NOMO-1 treated with dmso at 0.1 percent for 144 hours (cell line): ENCODE measurements at regions not wholly inside any gene's neighbourhood (a gene's known extent, or its start where the extent isn't known, plus 50 kb on each side); places are given as distances from the start of the nearest gene placed in this dataset.

Source experiments
- DNase-seq: peaks from one replicate; lab custom pipeline; 2025; ENCODE audit not compliant: unreplicated experiment; lab: John Stamatoyannopoulos, UW

- no peak for DNase-seq
Observed at GRCh38 chr2:19559596-19560240, 201.3 kb upstream of the OSR1 start.

DNA sequence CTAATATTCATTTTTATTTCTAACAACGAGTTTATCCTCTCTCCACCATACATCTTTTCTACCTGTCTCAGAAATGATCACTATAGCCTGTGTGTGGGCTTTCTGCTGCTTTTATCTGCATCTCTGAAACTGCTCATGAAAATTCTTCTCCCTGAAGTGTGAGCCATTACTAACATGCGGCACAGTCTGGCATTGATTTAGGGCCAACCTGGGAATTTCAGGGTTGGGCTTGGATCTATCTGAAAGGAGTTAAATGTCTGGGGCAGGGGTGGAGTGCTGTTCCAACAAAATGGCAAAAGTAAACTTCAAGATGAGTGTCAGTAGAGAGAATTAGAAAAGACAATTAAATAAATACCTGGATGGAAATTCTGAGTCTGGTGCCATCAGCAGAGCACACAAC, 198.2 kb upstream of the OSR1 start:
- no peak for DNase-seq

DNA sequence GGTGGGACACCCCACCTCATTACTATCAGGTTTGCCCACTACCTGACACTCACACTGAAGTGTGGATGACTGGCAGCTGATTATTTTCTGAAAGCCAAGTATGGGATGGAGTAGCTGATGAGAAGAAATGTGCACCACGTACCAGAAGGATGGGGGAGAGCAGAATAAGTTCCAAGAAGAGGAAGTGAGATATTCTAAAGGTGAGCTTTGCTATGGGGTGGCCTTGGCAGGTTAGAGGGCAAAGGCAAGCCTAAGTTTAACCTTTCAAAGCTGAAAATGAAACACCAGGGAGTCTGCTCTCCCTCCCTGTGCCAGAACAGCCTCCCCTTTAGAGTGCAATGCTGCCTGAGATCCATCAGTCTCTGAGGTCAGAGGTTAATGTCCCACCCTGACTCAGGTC, 196.1 kb upstream of the OSR1 start:
- no peak for DNase-seq

- DNase-seq = no peak
Observed at GRCh38 chr2:19552270-19552669, 193.8 kb upstream of the OSR1 start.

GRCh38 chr2:19550750-19551149, 192.3 kb upstream of the OSR1 start:
- no peak for DNase-seq

DNA sequence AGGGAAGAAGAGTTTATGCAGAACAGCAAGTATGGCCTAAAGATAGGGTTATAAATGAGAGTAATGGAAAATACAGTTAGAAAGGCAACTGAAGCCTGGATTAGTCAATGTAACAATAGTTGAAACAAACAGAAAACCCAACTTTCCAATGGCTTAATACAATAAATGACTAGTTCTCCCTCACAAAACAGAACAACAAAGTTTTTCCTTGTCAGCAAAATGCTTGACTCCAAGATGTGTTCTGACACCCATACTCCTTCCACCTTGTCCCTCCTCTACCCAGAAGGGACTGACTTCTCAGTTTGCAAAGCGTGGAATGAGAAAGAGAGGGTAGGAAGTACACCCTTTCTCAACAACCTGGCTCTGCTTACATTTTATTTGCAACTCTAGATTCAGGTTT, 191.4 kb upstream of the OSR1 start:
- DNase-seq = no peak

DNA sequence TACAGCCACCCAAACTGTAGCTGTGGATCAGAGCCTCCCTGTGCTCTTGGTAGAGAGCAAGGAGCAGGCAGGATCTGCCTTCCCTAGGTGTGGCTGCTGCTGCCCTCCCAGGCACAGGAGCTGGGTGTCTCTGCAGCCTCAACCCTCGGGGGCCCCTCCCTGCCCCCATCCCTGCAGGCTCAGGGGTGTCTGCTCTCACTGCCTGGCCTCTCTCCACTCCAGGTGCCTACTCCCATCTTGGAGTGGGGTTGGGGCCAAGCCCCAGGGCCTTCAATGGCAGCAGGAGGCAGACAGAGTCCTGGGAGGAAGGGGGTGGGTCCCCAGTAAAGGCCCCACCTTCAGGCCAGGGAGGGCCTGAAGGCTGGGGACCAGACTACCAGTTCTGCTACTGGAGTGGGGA, 189.7 kb upstream of the OSR1 start:
- no peak for DNase-seq

DNA sequence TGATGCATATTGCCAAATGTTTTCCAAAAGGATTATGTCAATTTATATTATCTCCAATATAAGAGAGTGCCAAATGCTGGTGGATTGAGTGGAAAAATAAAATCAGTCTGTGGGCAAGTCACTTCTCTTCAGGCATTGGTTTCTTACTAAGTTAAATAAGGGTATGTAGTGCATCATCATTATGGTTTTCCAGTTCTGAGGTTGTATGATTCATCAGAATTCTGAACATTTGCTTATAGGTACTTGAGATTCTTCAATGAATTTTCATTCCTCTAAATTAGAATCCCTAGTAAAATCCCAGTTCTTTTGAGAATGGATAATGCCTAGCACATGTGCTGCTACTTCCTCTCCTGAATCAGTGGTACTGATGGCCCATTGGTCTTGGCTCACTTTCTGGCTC, 188.9 kb upstream of the OSR1 start:
- no peak for DNase-seq

GRCh38 chr2:19545507-19545906, 187.1 kb upstream of the OSR1 start:
- no peak for DNase-seq

DNA sequence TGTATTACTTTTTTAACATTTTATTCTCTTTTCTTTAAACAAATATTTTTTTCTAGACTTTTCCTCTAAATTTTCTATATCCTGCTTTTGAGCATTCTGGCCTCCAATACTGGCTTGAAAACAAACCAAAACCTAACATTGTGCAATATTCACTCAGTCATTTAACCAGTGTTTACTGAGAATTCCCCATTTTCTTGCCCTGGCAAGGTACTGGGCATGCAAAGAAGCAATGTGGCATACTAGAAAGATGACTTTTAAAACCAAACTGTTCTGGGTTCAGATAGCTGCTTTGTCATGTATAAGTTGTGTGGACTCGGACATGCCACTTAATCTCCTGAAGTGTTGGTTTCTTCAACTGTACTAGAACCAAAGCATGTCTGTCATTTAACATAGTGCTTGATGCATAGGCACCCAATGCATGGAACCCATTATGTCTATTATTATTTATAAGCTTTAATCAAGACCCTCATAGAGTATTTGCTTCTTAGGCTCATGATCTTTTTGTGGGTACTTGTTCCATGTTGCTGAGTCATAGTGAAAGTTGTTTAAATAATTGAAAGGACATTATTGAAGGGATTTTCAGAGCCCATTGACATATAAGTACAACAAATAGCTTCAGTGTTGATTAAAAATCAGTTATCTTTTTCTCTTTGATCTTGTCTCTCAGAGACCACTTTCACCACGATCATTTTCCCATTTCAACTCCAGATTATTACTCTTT, 185.4 kb upstream of the OSR1 start:
- DNase-seq = no peak

- DNase-seq = no peak
Observed at GRCh38 chr2:19542796-19543662, 184.6 kb upstream of the OSR1 start.

GRCh38 chr2:19541884-19542283, 183.5 kb upstream of the OSR1 start:
- no peak for DNase-seq

GRCh38 chr2:19540739-19541525, 182.5 kb upstream of the OSR1 start:
- DNase-seq = no peak

GRCh38 chr2:19538411-19538963, 180.1 kb upstream of the OSR1 start:
- DNase-seq = no peak

DNA sequence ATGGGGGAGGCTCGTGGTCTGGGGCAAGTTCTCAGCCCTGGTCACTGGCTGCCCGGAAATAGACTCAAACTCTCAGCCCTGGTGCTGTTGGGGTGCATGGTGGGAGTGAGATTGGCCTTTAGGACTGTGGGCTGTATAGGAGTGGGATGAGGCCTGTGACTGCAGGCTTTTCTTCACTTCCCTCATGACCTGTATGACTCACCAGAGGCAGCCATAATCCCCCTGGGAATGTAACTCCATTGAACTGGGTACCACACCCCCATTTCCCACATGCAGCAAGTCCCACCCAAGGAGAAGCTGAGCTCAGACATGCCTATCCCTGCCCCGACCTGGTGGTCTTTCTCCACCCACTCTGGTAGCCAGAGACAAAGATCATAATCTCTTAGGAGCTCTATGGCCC, 177.7 kb upstream of the OSR1 start:
- DNase-seq = no peak

DNA sequence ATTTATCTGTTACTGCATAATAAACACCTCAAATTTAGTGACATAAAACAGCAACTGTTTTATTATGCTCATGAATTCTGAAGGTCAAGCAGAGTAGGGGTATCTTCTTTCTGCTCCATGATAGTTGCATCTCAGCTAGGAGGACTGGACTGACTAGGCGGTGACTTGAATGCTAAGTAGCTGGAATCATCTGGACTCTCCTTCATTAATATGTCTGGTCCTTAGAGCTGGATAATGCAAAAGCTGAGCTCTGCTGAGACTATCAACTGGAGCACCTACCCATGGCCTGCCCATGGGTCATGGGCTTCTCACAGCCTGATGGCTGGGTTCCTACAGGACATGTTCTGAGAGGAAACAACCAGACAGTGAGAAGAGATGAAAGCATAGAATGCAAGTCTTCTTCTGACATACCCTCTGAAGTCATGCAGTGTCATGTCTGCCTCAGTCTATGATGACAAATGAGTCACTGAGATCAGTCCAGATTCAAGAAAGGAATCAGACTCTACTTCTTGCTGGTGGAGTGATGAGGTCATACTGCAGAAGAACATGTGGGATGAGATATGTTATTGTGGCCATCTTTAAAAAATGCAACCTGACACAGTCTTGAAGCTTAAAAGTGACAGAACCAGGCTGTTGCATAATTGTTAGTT, 174.2 kb upstream of the OSR1 start:
- DNase-seq = no peak

DNA sequence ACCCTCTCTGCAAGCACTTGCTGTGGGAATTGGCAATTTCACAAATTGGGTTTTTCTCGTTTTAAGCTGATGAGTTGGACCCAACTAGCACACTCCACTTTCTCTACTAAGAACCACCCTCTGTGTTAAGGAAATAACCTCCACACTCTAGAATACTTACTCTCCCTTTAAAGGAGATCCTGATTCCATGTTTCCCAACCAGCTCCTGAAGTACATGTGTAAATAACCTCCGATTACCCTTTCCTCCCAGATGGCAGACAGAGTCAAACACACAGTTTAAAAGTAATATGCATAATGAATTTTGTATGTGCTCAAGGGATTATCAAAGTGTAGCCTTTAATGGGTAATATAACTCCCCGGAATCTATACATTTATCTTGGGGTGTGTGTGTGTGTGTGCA, 171.3 kb upstream of the OSR1 start:
- no peak for DNase-seq

DNA sequence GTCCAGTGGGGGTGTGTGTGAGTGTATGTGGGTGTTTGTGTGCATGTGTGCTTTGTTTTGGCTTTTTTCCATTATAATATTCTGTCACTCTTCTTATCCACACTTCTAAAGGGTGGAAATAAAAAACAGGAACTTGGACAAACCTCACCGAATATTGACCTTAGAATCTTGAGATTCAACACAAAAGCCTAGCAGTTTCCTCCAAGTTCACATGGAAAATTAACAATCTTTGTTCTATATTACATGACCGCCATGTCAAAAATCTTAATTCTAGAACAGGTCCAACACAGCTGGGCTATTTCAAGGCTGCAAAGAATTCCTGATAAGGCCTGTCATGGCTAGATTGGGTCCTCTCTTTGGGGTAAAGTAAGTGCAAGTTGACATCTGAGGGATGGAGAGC, 169.3 kb upstream of the OSR1 start:
- DNase-seq = no peak

GRCh38 chr2:19525313-19525712, 166.9 kb upstream of the OSR1 start:
- DNase-seq = no peak

DNA sequence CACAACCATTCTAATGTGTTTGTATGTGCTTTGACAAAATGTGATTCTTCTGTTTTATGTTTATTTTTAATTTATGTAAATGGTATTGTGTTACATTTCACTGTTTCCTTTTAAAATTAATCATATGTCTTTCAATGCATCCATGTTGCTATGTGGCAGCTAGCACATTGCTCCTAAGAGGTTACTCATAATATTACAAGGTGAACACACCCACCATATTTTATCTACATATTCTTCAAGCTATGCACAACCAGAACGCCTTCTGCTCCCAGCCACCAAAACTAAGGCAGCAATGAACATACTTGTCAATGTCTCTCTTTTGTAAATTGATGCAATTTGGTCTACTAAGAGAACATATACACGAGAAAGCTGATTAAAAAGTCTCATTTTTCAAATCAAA, 160.6 kb upstream of the OSR1 start:
- DNase-seq = no peak
